NT2/D1 (cell line): ENCODE measurements at regions not wholly inside any gene's neighbourhood (a gene's known extent, or its start where the extent isn't known, plus 50 kb on each side); places are given as distances from the start of the nearest gene placed in this dataset.

Source experiments
- DNase-seq: peaks from one replicate; pipeline ENCODE4 v3.0.0-alpha.2; 2011; ENCODE audit warnings: low read depth, low spot score
- H3K27me3 ChIP-seq: 2 replicates; pipeline ENCODE4 v1.6.0; 2011; ENCODE audit warnings: mild to moderate bottlenecking; ENCODE audit not compliant: insufficient read length, insufficient read depth
- H3K36me3 ChIP-seq: 2 replicates; pipeline ENCODE4 v1.6.1; 2011; ENCODE audit warnings: mild to moderate bottlenecking, low read length, mixed read lengths; ENCODE audit not compliant: insufficient read depth, insufficient read length
- H3K4me1 ChIP-seq: 2 replicates; pipeline ENCODE4 v1.5.1; 2011; ENCODE audit not compliant: insufficient read depth, insufficient read length
- H3K4me3 ChIP-seq: 2 replicates; pipeline ENCODE4 v1.5.1; 2011; ENCODE audit warnings: low read depth; ENCODE audit not compliant: insufficient read length
- H3K9ac ChIP-seq: 2 replicates; pipeline ENCODE4 v1.6.0; 2011; ENCODE audit warnings: low read depth; ENCODE audit not compliant: insufficient read length
- H3K9me3 ChIP-seq: 2 replicates; pipeline ENCODE4 v1.5.1; 2011; ENCODE audit warnings: mild to moderate bottlenecking, low read length; ENCODE audit not compliant: insufficient read depth
- SUZ12 ChIP-seq: IDR thresholded peaks from 2 replicates; pipeline ENCODE4 v1.6.1; 2011; ENCODE audit not compliant: insufficient read length, insufficient read depth; ENCODE audit errors: extremely low read depth
- YY1 ChIP-seq: IDR thresholded peaks from 2 replicates; pipeline ENCODE4 v1.6.1; 2011; ENCODE audit not compliant: insufficient read length, insufficient read depth
- ZNF274 ChIP-seq: IDR thresholded peaks from 2 replicates; pipeline ENCODE4 v1.6.1; 2011; ENCODE audit warnings: mild to moderate bottlenecking, low read depth, low read length

- TF ChIP-seq ZNF274: no peak
- TF ChIP-seq SUZ12: no peak
- TF ChIP-seq YY1: no peak
- H3K36me3 ChIP-seq: no peaks in the 10 kb centered on the region
- no peaks in the 10 kb centered on the region for H3K4me1 ChIP-seq
- no peak overlapping the region for H3K9ac ChIP-seq
- DNase-seq: peak; percentile 5
- H3K27me3 ChIP-seq: no peaks in the 10 kb centered on the region
- H3K4me3 ChIP-seq: no peak overlapping the region
- no peaks in the 10 kb centered on the region for H3K9me3 ChIP-seq
Measured at GRCh38 chrX:73268463-73268862, 53.8 kb upstream of the NAP1L2 start.

- H3K4me3 ChIP-seq: no peak overlapping the region
- no peak for TF ChIP-seq YY1
- TF ChIP-seq SUZ12: no peak
- no peak for TF ChIP-seq ZNF274
- H3K9me3 ChIP-seq: no peaks in the 10 kb centered on the region
- H3K4me1 ChIP-seq: no peaks in the 10 kb centered on the region
- H3K9ac ChIP-seq: no peak overlapping the region
- DNase-seq: no peak
- no peaks in the 10 kb centered on the region for H3K36me3 ChIP-seq
- H3K27me3 ChIP-seq: no peaks in the 10 kb centered on the region
Measured at GRCh38 chrX:73267979-73268378, 53.3 kb upstream of the NAP1L2 start.

- TF ChIP-seq YY1 (no peak), ZNF274 (no peak), SUZ12 (no peak)
- Histone ChIP-seq H3K9me3 (no peaks in the 10 kb centered on the region), H3K9ac (no peak overlapping the region), H3K36me3 (no peaks in the 10 kb centered on the region), H3K27me3 (no peaks in the 10 kb centered on the region), H3K4me1 (no peaks in the 10 kb centered on the region), H3K4me3 (no peak overlapping the region)
- DNase-seq: no peak
Measured at GRCh38 chrX:73267206-73267605, 52.6 kb upstream of the NAP1L2 start.

DNA sequence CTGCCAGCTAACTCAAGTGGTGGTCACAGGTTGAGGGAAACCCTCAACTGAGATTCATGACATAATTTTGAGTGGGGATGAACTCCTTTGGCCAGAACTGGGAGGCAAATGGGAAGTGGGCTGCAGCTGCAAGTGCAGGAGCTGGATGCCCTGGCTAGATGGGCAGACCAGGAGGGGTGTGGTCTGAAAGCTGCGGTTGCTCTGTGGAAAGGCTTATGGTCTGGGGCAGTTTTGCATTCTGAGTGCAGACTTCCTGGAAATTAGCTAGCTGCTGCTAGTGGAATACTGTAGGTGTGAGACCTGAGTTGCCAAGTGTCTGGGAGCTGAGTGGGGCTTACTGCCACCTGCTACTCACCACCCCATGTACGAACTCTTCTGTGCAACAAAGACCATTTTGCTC, 52.1 kb upstream of the NAP1L2 start:
- TF ChIP-seq YY1: no peak
- TF ChIP-seq ZNF274: no peak
- no peak for TF ChIP-seq SUZ12
- Histone ChIP-seq H3K36me3 (no peaks in the 10 kb centered on the region), H3K27me3 (no peaks in the 10 kb centered on the region), H3K9ac (no peak overlapping the region), H3K9me3 (no peaks in the 10 kb centered on the region), H3K4me3 (no peak overlapping the region), H3K4me1 (no peaks in the 10 kb centered on the region)
- DNase-seq: no peak
